Inflammatory macrophage treated with lipopolysaccharide for 4 hours (primary cell): ENCODE measurements at regions not wholly inside any gene's neighbourhood (a gene's known extent, or its start where the extent isn't known, plus 50 kb on each side); places are given as distances from the start of the nearest gene placed in this dataset.

Experiments used
- DNase-seq: peaks from one replicate; pipeline ENCODE4 v3.0.0-alpha.2; 2020

DNA sequence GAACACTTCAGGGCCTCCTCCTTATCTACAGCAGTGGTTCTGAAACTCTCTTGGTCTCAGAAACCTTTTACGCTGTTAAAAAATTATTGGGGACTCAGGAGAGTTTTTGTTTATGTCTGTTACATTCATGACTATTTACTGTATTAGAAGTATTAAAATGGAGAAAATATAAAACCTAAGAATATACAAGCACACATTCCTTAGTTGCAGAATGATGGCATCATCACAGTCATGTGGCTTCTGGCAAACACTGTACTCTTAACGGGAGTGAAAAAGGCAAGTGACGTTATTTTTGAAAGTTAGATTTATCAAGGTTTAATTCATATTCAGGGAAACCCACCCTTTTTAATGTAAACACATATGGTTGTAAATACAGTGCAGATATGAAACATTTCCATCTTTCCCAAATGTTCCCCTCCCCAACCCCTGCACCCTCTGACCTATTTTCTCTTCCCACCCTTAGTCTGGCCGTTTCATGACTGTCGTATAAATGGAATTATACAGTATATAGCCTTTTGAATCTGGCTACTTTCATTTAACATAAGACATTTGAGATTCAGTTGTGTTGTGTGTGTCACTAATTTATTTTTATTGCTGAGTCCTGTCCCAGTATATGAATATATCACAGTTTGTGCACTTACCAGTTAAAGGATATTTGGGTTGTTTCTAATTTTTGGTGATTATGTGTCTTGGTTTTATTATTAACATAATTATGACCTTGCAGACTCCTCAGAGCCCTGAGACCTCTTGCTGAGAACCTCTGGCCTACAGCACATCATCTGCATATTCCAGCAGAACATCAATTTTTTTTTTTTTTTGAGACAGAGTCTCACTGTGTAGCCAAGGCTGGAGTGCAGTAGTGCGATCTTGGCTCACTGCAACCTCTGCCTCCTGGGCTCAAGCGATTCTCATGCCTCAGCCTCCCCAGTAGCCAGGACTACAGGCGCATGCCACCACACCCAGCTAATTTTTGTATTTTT lies 457.0 kb downstream of the PCNX1 start:
- DNase-seq: peak; percentile 48

DNA sequence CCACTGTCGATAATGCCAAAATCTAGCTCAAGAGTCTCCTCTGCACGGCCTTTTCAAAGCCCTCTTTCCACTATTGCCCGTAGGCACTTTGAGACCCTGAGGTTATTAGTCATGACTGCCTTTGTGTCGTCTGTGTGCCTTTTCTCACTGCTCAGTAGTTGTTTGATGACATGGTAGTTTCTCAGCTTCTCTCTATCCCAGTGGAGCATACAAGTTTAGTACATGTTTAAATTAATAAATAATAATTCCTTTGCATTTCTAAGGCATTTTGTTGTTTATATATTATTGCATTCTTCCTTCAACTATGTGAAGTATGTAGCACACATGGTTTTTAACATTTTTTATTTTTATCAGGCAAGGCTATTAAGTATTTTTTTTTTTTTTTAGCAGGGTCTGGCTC lies 458.1 kb downstream of the PCNX1 start:
- no peak for DNase-seq

DNA sequence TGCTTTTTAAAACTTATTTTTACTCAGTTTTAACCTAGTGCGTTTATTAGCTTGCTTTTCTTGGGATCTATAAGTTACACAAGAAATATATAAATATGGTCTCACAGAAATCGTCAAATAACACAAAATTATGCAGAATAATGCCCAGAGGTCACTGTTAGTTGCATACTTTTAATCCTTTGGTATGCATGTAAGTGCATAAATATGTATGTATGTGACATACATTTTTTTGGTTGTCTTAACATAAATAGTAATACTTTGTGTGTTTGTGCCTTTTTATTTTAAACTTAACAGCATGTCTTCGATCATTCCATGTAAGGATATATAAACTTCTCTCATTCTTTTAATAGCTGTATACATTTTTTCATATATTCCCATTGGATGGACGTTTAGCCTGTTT lies 459.6 kb downstream of the PCNX1 start:
- no peak for DNase-seq

DNA sequence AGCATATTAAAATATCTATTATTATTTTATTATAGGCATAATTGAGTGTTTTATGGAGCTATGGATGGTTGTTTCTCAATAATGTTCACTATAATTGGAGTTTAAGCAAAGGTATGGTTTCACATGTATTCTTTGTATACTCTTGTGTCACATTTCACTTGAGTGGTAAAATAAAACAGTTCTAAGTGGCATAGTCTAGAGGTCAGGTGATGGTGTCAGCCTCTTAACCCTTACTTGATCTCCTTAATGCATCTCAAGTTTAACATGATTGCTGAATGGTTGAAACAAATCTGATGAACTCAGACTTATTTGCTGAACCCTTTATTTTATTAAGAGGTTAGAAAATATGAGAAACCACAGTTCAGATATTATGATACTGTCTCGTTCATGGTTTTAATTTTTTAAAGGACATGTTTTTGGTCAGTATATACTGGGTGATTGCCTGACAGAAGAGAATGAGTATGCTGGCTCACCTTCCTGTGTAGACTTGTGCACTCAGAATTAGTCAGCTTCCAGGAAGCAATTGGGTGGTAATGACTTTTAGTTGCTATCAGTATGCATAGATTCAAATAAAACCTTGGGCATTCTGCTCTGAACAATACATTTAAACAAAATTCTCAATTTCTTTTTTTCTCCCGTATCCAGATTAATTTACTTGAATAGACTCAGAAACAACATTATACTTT lies 464.6 kb downstream of the PCNX1 start:
- peak; percentile 54 for DNase-seq

DNA sequence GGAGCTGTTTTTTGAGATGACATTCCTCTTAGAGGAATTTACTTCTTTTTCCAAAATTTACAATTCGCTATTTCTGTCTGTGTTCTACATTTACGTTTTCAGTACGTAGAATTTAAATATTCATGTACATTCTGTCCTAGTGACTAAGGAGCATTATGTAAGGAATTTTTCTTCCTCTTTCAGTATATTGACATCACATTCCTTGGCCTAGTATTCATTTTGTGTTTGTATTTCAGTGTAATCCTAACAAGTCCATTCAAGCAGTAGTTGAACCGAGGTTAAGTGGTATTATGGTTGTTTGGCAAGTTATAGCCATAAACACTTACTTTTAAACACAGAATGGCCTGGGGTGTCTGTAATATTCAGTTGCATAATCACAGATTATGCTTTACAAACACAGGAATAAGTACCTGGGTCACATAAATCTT lies 465.2 kb downstream of the PCNX1 start:
- peak; percentile 84 for DNase-seq

DNA sequence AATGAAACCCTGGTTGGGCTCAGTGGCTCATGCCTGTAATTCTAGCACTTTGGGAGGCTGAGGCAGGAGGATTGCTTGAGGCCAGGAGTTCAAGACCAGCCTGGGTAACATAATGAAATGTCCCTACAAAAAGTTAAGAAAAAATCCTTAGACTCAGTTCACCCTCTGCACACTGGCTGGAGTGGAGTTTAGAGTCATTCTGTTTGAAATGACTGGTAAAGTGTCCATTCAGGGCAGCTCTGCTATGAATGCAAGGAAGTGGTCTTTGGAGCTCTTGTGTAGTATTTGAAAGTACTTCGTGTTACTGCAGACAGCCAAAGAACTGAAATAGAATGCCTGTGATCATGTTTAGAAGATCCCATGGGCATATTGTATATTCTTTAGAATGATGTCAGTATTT lies 466.5 kb downstream of the PCNX1 start:
- no peak for DNase-seq

DNA sequence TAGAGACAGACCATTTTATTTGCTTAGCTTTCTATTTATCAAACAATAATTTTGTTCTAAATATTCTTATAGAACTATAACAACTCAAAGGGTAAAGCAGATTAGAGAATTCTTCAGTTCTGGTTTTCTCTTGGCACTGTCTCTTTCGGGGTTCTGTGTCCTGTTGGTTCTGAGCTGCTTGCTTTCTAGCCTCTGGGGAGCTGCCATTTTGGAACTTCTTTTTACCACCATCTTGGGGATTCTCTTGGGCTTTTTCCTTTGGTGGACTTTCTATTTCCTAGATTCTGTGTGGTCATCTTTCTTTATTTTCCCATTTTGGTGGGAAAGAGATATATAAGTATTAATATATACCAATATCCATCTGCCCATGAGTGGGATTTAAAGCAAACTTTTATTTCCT lies 467.7 kb downstream of the PCNX1 start:
- DNase-seq: no peak

DNA sequence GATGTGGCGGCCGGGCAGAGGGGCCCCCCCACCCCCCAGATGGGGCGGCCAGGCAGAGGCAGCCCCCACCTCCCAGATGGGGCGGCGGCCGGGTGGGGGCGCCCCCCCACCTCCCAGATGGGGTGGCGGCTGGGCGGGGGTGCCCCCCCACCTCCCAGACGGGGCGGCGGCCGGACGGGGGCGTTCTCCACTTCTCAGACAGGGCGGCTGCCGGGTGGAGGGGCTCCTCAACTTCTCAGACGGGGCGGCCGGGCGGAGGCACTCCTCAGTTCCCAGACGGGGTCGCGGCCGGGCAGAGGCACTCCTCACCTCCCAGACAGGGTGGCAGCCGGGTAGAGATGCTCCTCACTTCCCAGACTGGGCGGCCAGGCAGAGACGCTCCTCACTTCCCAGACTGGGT lies 469.8 kb downstream of the PCNX1 start:
- no peak for DNase-seq

DNA sequence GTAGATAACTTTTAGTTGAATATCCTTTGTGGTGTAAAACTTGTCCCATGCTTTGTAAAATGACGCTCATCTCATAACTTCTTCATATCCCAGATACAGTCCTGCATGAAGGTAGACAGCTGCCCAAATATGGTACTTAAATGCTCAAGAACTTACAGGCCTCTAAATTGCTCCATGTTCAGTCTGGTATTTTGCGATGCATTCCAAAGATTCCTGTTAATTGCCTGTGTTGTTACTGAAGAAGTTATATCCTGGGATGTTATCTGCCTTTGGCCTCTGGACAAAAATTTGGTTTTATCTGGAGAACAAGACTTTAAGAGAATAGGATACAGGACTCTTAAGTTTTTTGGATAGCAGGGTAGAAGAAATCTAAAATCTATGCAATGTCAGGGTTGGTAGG lies 473.0 kb downstream of the PCNX1 start:
- no peak for DNase-seq

DNA sequence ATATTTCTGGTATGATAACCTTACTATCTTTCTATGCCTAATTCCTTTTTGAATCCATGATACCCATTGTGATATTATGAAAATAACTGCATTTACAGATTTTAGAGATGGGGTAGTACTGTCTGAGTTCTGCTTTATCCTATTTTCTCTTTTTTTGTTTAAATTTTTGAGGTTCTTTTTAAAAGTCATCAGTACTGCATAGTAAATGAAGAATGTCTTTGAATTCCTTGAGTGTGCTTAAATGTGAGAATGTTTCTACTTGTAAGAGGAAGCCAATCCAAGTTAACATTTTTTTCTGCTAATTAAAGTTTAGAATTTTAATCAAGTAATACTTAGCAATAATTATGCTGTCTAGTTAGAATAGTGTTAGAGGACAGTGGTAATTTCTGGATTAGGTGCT lies 474.6 kb downstream of the PCNX1 start:
- no peak for DNase-seq

DNA sequence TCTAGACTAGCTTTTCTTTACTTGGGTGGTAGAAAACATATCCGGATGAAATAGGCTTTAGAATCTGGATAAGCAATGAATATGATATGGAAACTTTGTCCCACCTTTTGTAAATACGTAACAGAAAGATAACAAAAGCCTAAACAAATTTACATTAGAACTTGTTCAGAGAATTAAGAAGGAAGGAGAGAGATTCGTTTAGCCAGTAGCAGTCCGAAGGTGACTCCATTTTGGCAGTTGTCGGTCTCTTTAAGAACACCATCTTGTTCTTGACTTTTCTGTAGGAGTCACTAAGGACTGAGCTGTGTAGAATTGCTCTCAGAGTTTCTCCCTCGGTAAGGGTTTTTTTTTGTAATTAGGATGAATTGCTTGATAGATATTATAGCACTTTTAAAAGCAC lies 475.1 kb downstream of the PCNX1 start:
- DNase-seq: no peak

DNA sequence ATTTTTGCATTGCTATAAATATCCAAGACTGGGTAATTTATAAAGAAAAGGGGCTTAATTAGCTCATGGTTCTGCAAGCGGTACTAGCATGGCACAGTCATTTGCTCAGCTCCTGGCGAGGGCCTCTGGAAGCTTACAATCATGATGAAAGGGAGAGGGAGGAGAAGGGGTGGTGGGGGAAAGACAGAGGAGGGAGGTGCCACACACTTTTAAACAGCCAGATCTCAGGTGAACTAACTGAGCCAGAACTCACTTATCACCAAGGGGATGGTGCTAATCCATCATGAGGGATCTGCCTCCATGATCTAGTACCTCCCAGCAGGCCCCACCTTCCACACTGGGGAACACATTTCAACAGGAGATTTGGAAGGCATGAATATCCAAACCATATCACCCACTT lies 476.3 kb downstream of the PCNX1 start:
- no peak for DNase-seq

DNA sequence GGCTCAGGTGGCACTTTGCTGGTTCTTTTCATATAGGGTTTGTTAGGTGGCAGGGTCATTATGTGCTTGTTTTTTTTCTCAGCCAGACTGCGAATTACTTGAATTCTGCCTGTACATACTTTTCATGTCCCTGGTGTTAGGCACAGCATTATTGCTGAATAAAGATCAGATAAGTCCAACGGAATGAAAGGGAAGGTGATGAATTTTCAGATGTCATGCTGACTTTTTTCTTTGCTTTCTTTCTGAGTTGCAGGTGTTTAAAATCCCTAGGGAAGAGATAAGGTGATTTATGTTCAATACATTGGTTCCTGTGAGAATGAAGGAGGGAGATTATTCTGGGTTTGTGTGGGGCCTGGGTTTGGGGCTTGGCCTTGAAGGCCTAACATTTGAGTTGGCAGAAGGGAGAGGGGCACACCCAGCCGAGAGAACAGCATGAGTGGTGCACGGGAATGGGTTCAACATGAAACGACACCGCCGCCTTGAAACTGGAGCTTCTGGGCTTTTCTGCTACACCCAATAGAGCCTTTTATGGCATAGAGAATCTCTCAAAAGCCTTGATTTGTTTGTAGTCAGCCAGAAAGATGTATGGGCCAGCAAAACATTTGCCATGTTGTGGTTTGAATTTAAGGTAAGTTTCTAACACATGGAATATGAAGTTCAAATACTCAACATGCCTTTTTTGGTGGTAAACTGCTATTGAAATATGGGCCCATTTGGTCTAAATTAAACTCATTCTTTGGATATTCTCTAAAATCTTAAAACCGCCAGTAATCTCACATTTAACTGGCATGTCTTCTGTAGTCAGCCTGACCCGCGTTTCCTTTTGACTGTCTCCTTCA lies 477.0 kb downstream of the PCNX1 start:
- DNase-seq: no peak

DNA sequence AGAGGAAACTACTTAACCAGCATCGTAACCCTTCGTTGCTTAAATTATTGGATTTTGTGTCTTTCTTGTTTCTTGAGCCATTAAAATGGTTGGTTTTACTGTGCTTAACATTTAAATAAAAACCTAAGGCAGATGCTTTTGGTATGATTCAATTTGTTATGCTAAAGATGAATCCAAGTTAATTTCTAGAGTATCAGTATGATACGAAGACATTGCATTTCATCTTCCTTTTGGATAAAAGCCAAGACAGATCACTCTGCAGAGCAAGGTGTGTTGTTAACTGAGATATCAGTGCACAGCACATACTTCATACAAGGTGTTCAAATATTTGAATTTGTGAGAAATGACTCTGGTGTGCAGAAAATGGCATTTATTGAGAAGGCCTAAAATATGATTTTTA lies 480.5 kb downstream of the PCNX1 start:
- no peak for DNase-seq

DNA sequence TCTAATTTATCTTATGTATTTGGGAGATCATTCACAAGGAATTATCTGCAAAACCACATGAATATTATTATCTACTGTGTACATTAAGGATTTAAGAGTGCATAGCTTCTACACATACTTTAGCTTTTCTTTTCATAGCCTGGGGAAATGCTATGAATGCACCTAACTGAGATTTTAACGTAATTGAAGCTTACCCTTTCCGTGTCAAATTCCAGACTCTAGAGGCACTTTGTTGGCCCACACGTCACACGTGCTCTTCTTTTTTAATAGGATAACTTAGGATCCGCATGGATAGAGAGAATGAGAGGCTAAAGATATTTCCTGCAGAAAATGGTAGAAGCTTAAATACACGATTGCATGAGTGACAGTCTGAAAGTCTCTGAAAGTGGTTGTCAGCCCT lies 481.1 kb downstream of the PCNX1 start:
- no peak for DNase-seq

DNA sequence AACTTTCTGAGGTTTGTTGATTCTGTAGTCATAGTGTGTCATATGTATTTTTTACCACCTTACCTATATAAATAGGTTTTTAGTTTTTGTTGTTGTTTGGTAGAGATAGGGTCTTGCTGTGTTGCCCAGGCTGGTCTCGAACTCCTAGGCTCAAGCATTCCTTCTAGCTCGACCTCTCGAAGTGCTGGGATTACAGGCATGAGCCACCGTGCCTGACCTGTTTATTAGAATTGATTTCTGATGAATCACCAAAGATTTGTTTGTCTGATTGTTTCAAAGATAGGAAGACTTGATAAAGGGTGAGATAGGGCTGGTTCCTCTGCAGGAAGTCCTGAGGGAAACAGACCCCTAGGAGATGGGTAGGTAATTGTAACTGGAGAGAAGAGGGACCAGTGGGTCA lies 481.6 kb downstream of the PCNX1 start:
- no peak for DNase-seq

DNA sequence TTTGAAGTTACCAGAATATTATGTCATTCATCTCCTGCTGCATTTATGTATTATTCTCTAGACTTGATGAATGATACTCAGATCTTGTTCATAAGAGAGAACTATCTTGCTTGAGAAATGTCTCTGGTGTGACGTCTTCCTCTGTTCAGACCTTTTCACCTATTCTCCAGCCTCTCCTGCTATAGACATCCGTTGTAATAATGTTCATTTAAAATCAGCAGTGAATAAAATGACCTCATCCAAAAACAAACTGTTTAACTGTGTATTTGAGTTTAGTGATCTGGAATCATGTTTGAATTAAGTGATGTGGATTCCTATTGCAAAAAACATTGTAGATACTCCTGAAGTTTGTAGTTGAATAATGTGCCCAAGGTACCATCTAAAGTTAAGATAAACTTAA lies 487.1 kb downstream of the PCNX1 start:
- DNase-seq: no peak

DNA sequence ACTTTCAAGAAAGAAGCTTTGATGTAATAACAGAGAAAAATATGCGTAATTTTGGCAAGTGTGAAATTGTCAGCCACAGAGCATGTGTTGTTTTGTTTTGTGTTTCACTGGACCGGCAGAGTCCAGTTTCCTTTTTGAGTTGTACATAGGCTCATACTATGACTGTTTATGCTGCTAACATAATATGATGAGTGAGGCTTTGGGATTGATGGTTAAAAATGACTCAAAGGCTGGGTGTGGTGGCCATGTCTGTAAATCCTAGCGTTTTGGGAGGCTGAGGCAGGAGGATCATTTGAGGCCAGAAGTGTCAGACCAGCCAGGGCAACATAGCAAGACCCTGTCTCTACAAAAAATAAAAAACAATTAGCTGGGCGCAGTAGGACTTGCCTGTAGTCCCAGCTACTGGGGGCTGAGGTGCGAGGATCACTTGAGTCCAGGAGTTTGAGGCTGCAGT lies 487.9 kb downstream of the PCNX1 start:
- DNase-seq: peak; percentile 61

DNA sequence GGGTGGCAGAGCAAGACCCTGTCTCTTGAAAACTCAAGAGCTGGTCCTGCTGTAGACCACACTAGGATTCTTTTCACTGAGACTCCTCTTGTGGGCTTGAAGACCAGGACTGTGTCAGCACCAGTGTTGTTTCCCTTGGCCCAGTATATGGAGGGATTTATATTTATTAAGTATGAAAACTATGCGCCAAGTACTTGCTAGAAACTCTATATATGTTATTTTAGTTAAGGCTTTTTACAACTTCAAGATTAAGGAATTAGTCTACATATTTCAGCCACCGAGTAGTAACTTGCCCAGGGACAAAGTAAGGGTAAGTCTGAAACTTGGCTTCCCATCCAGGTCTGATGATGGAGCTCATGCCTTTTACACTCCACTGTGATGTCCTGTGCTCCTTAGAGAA lies 488.4 kb downstream of the PCNX1 start:
- no peak for DNase-seq

DNA sequence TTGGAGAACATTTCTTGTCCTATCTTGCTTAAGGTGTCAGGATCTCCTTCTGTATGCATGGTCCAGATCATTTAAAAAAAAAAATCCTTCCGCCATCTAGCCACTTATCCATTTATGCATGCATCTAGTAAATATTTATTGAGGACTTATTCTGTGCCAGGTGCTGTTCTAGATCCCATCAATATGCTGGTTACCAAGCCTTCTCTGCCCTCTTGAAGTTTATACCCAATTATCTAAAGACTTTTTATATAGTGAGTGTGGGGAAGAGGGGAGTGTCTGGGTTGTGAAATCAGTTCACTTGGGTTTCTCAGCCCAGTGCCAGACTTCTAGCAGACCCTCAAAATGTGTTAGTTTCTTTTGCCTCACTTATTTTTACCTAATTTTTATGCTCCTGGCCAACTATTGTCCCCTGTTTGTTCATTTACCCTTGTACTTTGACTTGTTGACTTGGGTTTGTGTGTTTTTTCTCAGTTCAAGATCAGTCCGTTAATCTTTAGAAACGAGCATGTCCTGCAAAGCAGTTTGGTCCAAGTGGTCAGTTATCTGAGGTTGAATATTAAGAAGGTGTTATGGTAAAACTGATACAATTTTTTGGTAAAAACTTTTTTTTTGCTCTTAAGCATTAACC lies 488.9 kb downstream of the PCNX1 start:
- no peak for DNase-seq

DNA sequence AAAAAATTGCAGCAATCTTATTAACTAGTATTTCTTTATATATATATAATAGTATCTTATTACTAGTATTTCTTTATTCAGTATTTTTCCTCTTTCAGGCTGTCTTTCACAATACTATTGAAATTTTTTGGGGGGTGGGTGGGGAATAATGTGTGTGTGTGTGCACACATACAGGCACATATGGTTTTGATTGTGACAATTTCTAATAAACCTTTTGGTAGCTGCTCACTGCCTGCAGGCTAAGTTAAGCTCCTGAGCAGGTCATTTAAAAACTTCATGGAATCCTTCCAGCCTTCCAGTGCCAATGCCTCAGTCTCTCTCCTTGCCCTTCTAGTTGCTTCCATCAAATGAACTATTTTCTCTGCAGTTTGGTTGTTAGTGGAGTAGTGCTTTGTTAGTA lies 490.1 kb downstream of the PCNX1 start:
- no peak for DNase-seq

DNA sequence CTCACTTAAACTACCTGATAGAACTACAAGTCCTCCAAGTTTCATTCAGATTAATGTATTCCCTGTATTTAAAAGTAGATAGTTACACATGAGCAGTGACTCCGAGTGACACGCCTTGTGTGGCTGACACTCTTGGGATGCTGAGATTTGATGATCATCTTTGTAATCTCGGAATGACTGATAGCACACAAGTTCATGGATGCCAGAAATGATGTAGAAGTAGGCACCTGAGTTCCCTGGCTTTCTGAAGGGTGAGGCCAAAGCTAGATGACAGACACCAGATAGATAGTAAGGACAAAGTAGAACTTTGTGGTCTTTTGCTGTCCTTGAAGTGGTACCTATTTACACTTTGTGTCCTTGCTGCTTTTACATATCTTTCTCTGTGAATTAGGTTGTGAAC lies 491.2 kb downstream of the PCNX1 start:
- DNase-seq: no peak

DNA sequence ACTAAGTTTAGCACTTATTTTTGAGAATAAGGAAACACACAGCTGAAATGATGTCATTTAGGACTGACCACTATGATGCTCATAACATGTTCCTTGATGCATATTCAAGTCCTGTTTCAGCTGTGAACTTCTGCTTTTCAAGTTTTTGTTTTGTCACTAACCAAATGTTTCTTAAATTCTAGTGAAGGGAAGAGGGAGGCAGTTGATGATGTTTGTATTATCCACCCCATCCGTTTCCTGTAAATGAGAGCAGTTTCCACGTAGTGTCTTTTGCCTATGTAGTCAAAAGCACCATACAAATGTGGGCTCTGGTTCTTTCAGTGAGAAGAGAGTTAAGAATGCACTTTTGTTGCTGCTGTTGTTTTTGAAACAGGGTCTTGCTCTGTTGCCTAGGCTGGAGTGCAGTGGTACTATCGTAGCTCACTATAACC lies 491.8 kb downstream of the PCNX1 start:
- DNase-seq: peak; percentile 98
